ENCODE measurements at regions not wholly inside any gene's neighbourhood (a gene's known extent, or its start where the extent isn't known, plus 50 kb on each side); places are given as distances from the start of the nearest gene placed in this dataset.

- Mint-ChIP-seq H3K27ac (no peak overlapping the region), H3K4me1 (peaks cover 2% of the 10 kb centered on the region), H3K9me3 (no peaks in the 10 kb centered on the region), H3K36me3 (no peaks in the 10 kb centered on the region), H3K4me3 (no peak overlapping the region), H3K27me3 (ENCODE audit: low read depth) (no peaks in the 10 kb centered on the region)
- no peak for TF ChIP-seq CTCF (IDR thresholded peaks at IDR 0.05; ENCODE audit: unreplicated experiment)
- no peak for DNase-seq (ENCODE audit: low spot score in 2 of 2, unreplicated experiment in 2 of 2)
These were observed 333.2 kb upstream of the MDGA2 start for GRCh38 chr14:48008646-48009045.

GRCh38 chr14:48005986-48006385, 330.6 kb upstream of the MDGA2 start:
- no peak for TF ChIP-seq CTCF (IDR thresholded peaks at IDR 0.05; ENCODE audit: unreplicated experiment)
- DNase-seq (ENCODE audit: low spot score in 2 of 2, unreplicated experiment in 2 of 2) = no peak
- H3K27me3 Mint-ChIP-seq (ENCODE audit: low read depth) = no peaks in the 10 kb centered on the region
- no peak overlapping the region for H3K27ac Mint-ChIP-seq
- H3K4me1 Mint-ChIP-seq = no peaks in the 10 kb centered on the region
- no peak overlapping the region for H3K4me3 Mint-ChIP-seq
- no peaks in the 10 kb centered on the region for H3K9me3 Mint-ChIP-seq
- H3K36me3 Mint-ChIP-seq = no peaks in the 10 kb centered on the region

- DNase-seq (ENCODE audit: low spot score in 2 of 2, unreplicated experiment in 2 of 2) = no peak
- H3K27ac Mint-ChIP-seq = no peak overlapping the region
- H3K4me3 Mint-ChIP-seq = no peak overlapping the region
- no peaks in the 10 kb centered on the region for H3K27me3 Mint-ChIP-seq (ENCODE audit: low read depth)
- H3K4me1 Mint-ChIP-seq = no peaks in the 10 kb centered on the region
- H3K9me3 Mint-ChIP-seq = peaks cover 7% of the 10 kb centered on the region
- no peak for TF ChIP-seq CTCF (IDR thresholded peaks at IDR 0.05; ENCODE audit: unreplicated experiment)
- no peaks in the 10 kb centered on the region for H3K36me3 Mint-ChIP-seq
These were observed 318.5 kb upstream of the MDGA2 start for GRCh38 chr14:47993883-47994282.

GRCh38 chr14:47988175-47988574, 312.8 kb upstream of the MDGA2 start:
- Mint-ChIP-seq H3K36me3 (no peaks in the 10 kb centered on the region), H3K4me1 (no peaks in the 10 kb centered on the region), H3K4me3 (no peak overlapping the region), H3K9me3 (peaks cover 3% of the 10 kb centered on the region), H3K27me3 (ENCODE audit: low read depth) (no peaks in the 10 kb centered on the region), H3K27ac (no peak overlapping the region)
- no peak for DNase-seq (ENCODE audit: low spot score in 2 of 2, unreplicated experiment in 2 of 2)
- no peak for TF ChIP-seq CTCF (IDR thresholded peaks at IDR 0.05; ENCODE audit: unreplicated experiment)

- no peak for TF ChIP-seq CTCF (IDR thresholded peaks at IDR 0.05; ENCODE audit: unreplicated experiment)
- H3K27ac Mint-ChIP-seq = no peak overlapping the region
- H3K36me3 Mint-ChIP-seq = no peaks in the 10 kb centered on the region
- no peaks in the 10 kb centered on the region for H3K4me1 Mint-ChIP-seq
- no peaks in the 10 kb centered on the region for H3K9me3 Mint-ChIP-seq
- H3K27me3 Mint-ChIP-seq (ENCODE audit: low read depth) = no peaks in the 10 kb centered on the region
- no peak overlapping the region for H3K4me3 Mint-ChIP-seq
- DNase-seq (ENCODE audit: low spot score in 2 of 2, unreplicated experiment in 2 of 2) = no peak
These were observed 303.5 kb upstream of the MDGA2 start for GRCh38 chr14:47978871-47979270.

- H3K9me3 Mint-ChIP-seq = peaks cover 18% of the 10 kb centered on the region
- no peak overlapping the region for H3K4me3 Mint-ChIP-seq
- H3K27ac Mint-ChIP-seq = no peak overlapping the region
- no peaks in the 10 kb centered on the region for H3K4me1 Mint-ChIP-seq
- DNase-seq (ENCODE audit: low spot score in 2 of 2, unreplicated experiment in 2 of 2) = no peak
- no peaks in the 10 kb centered on the region for H3K27me3 Mint-ChIP-seq (ENCODE audit: low read depth)
- TF ChIP-seq CTCF (IDR thresholded peaks at IDR 0.05; ENCODE audit: unreplicated experiment) = no peak
- H3K36me3 Mint-ChIP-seq = no peaks in the 10 kb centered on the region
These were observed 300.7 kb upstream of the MDGA2 start for GRCh38 chr14:47976139-47976538.
